ELR (cell line): ENCODE measurements at regions not wholly inside any gene's neighbourhood (a gene's known extent, or its start where the extent isn't known, plus 50 kb on each side); places are given as distances from the start of the nearest gene placed in this dataset.

Experiments used
- DNase-seq: peaks from one replicate; pipeline ENCODE4 v3.0.0-alpha.2; 2015; ENCODE audit warnings: low read depth

GRCh38 chr1:116262995-116263385 is 110.1 kb upstream of the ATP1A1 start:
- DNase-seq, result no peak

- no peak for DNase-seq
Observed at GRCh38 chr1:116265931-116266863, 106.8 kb upstream of the ATP1A1 start.

GRCh38 chr1:116266864-116267212 is 106.2 kb upstream of the ATP1A1 start:
- no peak for DNase-seq

- peak; percentile 10 for DNase-seq
Observed at GRCh38 chr1:116268211-116268610, 104.8 kb upstream of the ATP1A1 start.

- no peak for DNase-seq
Observed at GRCh38 chr1:116270316-116271057, 102.6 kb upstream of the ATP1A1 start.

- DNase-seq, result no peak
Observed at GRCh38 chr1:116273042-116273783, 99.8 kb upstream of the ATP1A1 start.

- DNase-seq, result no peak
Observed at GRCh38 chr1:116276532-116276931, 96.5 kb upstream of the ATP1A1 start.

- DNase-seq, result no peak
Observed at GRCh38 chr1:116277840-116278540, 95.1 kb upstream of the ATP1A1 start.

- DNase-seq, result no peak
Observed at GRCh38 chr1:116278541-116278866, 94.5 kb upstream of the ATP1A1 start.

GRCh38 chr1:116279715-116280114 is 93.3 kb upstream of the ATP1A1 start:
- no peak for DNase-seq

GRCh38 chr1:116284819-116285390 is 88.1 kb upstream of the ATP1A1 start:
- DNase-seq, result no peak

GRCh38 chr1:116286541-116286971 is 86.5 kb upstream of the ATP1A1 start:
- peak; percentile 66 for DNase-seq

- DNase-seq, result no peak
Observed at GRCh38 chr1:116287341-116288200, 85.5 kb upstream of the ATP1A1 start.

GRCh38 chr1:116288201-116288598 is 84.8 kb upstream of the ATP1A1 start:
- DNase-seq, result no peak

GRCh38 chr1:116289193-116289592 is 83.9 kb upstream of the ATP1A1 start:
- no peak for DNase-seq

GRCh38 chr1:116290085-116290705 is 82.8 kb upstream of the ATP1A1 start:
- DNase-seq, result peak; percentile 50

GRCh38 chr1:116291024-116291423 is 82.0 kb upstream of the ATP1A1 start:
- no peak for DNase-seq

GRCh38 chr1:116292929-116293725 is 79.9 kb upstream of the ATP1A1 start:
- DNase-seq, result no peak

GRCh38 chr1:116297495-116298212 is 75.4 kb upstream of the ATP1A1 start:
- DNase-seq, result no peak
